AG04450 (cell line): ENCODE measurements at regions not wholly inside any gene's neighbourhood (a gene's known extent, or its start where the extent isn't known, plus 50 kb on each side); places are given as distances from the start of the nearest gene placed in this dataset.

Experiments used
- CTCF ChIA-PET: fragments of 300-600, 350-600 bp; formaldehyde crosslinking; extraction: SDS; loops from one replicate; lab custom pipeline; 2022; ENCODE audit warnings: antibody characterized with exemption, inconsistent platforms; lab: Charles Lee
- POLR2A ChIA-PET: fragments of 350-600 bp; formaldehyde crosslinking; extraction: SDS; loops from one replicate; lab custom pipeline; 2021; ENCODE audit warnings: antibody characterized with exemption, inconsistent platforms; lab: Yijun Ruan, JAX
- DNase-seq: peaks from one replicate; pipeline ENCODE4 v3.0.0-alpha.2; 2011; ENCODE audit warnings: low read depth, low spot score
- H3K27ac ChIP-seq: one replicate; pipeline ENCODE4 v1.5.1; 2012; ENCODE audit warnings: low read depth, low read length, control low read depth
- H3K27me3 ChIP-seq: one replicate; pipeline ENCODE4 v1.6.0; 2012; ENCODE audit warnings: low read length; ENCODE audit not compliant: control insufficient read depth, insufficient read depth
- H3K4me3 ChIP-seq: 2 replicates; pipeline ENCODE4 v1.5.1; 2011; ENCODE audit warnings: mild to moderate bottlenecking, low read depth, low read length, control low read depth
- H3K9me3 ChIP-seq: 2 replicates; pipeline ENCODE4 v1.5.1; 2012; ENCODE audit warnings: low read length; ENCODE audit not compliant: control insufficient read depth, insufficient read depth
- CTCF ChIP-seq: IDR thresholded peaks from 2 replicates; pipeline ENCODE4 v1.5.1; 2011; ENCODE audit warnings: low read depth, low read length, control low read depth, inconsistent platforms

GRCh38 chr22:17269607-17270261 is 50.5 kb upstream of the ADA2 start:
- H3K9me3 ChIP-seq: no peaks in the 10 kb centered on the region
- peaks cover 2% of the 10 kb centered on the region for H3K27me3 ChIP-seq
- ChIA-PET CTCF (interaction anchor here (1.1 kb wide), 1 partner anchor 211 kb away, joined by 3 read pairs; no protein-coding TSS in a partner anchor), POLR2A (no interaction called here)
- no peak overlapping the region for H3K27ac ChIP-seq
- no peak for DNase-seq
- TF ChIP-seq CTCF: no peak
- no peak overlapping the region for H3K4me3 ChIP-seq

GRCh38 chr22:17269224-17269606 is 50.0 kb upstream of the ADA2 start:
- Histone ChIP-seq H3K27me3 (peaks cover 2% of the 10 kb centered on the region), H3K4me3 (no peak overlapping the region), H3K9me3 (no peaks in the 10 kb centered on the region), H3K27ac (no peak overlapping the region)
- ChIA-PET POLR2A (no interaction called here), CTCF (interaction anchor here (1.1 kb wide), 1 partner anchor 211 kb away, joined by 3 read pairs; no protein-coding TSS in a partner anchor)
- no peak for DNase-seq
- TF ChIP-seq CTCF: no peak
